ENCODE measurements at regions not wholly inside any gene's neighbourhood (a gene's known extent, or its start where the extent isn't known, plus 50 kb on each side); places are given as distances from the start of the nearest gene placed in this dataset.

DNA sequence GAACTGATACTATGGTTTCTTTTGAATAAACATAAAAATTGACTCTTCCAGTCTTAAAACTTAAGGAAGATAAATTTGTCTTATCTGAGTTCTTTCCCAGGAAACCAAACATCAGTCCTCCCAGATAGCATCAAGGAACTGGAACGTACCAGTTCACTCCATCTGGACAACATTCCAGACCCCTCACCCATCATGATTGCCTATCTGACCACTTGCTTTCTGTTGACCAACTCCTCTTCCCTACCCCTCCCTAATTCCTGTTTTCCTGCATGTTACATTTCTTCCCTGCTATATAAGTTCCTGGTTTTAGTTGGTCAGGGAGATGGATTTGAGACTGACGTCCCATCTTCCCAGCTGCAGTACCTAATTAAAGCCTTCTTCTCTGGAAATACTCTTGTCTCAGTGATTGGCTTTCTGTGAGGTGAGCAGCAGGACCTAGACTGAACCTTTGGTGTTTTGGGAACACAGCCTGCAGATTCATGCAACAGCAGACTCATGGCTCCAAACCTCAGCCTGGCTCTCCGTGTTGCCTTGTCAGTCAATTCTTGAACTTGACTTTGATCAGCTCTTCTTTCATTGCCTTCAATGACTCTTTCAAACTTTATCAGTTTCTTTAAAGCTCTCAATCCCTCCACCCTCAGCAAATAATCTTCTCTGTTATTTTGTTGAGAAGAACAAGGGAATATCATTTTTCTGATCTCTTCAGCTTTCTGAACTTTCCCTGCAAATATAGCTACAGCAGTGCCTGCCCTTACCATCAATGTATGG, 123.6 kb downstream of the RPL22L1 start:
- Histone ChIP-seq H2AFZ (ENCODE audit: low read depth, low read length, severe bottlenecking) (no peak overlapping the region), H3K4me2 (ENCODE audit: low read depth, low read length, poor library complexity, severe bottlenecking) (no peak overlapping the region), H3F3A (ENCODE audit: insufficient read depth) (no peaks in the 10 kb centered on the region), H3K4me3 (ENCODE audit: insufficient read depth, low read length, poor library complexity, severe bottlenecking) (no peak overlapping the region), H3K9me2 (replicated peaks; ENCODE audit: insufficient read depth, low read length) (no peaks in the 10 kb centered on the region), H3K79me2 (ENCODE audit: insufficient read depth, low read length) (no peaks in the 10 kb centered on the region), H3K9me3 (ENCODE audit: insufficient read depth, low read length) (no peaks in the 10 kb centered on the region), H3K9ac (ENCODE audit: low read length) (no peak overlapping the region), H3K27ac (ENCODE audit: low read depth, low read length) (no peak overlapping the region), H3K36me3 (ENCODE audit: low read length) (no peaks in the 10 kb centered on the region), H4K20me1 (ENCODE audit: low read depth, low read length) (no peaks in the 10 kb centered on the region), H3K27me3 (ENCODE audit: low read length) (no peaks in the 10 kb centered on the region)
- no peak for TF ChIP-seq EZH2phosphoT487 (conservative IDR thresholded peaks at IDR 0.05; ENCODE audit: low read length)
- TF ChIP-seq, protein P1, sequence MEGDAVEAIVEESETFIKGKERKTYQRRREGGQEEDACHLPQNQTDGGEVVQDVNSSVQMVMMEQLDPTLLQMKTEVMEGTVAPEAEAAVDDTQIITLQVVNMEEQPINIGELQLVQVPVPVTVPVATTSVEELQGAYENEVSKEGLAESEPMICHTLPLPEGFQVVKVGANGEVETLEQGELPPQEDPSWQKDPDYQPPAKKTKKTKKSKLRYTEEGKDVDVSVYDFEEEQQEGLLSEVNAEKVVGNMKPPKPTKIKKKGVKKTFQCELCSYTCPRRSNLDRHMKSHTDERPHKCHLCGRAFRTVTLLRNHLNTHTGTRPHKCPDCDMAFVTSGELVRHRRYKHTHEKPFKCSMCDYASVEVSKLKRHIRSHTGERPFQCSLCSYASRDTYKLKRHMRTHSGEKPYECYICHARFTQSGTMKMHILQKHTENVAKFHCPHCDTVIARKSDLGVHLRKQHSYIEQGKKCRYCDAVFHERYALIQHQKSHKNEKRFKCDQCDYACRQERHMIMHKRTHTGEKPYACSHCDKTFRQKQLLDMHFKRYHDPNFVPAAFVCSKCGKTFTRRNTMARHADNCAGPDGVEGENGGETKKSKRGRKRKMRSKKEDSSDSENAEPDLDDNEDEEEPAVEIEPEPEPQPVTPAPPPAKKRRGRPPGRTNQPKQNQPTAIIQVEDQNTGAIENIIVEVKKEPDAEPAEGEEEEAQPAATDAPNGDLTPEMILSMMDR (IDR thresholded peaks at IDR 0.05; ENCODE audit: insufficient read depth, low read length, poor library complexity, severe bottlenecking): no peak

DNA sequence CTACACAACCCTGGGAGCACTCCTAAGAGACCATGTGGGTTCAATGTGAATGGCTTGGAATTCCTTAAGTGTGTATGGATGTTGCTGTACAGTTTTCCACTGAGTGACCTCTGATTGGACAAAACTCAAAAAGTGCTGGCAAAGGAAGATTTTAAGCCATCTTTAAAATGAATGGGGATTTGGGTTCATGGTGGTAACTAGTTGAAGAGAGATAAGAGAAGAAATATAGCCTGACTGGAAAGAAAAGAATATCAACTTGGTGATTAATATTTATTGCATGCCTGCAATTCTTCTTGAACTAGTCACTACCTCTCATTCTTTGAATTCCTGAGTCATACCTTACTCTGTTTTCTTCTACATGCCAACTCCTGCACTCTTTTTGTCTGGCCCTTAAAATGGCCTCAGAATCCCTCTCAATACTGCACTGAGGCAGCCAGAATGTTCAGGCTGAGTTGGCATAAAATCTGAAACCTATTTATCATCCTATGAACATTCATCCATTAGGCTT, 124.7 kb downstream of the RPL22L1 start:
- Histone ChIP-seq H3F3A (ENCODE audit: insufficient read depth) (no peaks in the 10 kb centered on the region), H3K9me2 (replicated peaks; ENCODE audit: insufficient read depth, low read length) (no peaks in the 10 kb centered on the region), H3K36me3 (ENCODE audit: low read length) (no peaks in the 10 kb centered on the region), H3K4me2 (ENCODE audit: low read depth, low read length, poor library complexity, severe bottlenecking) (no peak overlapping the region), H2AFZ (ENCODE audit: low read depth, low read length, severe bottlenecking) (no peak overlapping the region), H3K9me3 (ENCODE audit: insufficient read depth, low read length) (no peaks in the 10 kb centered on the region), H3K27me3 (ENCODE audit: low read length) (no peaks in the 10 kb centered on the region), H4K20me1 (ENCODE audit: low read depth, low read length) (no peaks in the 10 kb centered on the region), H3K27ac (ENCODE audit: low read depth, low read length) (no peak overlapping the region), H3K4me3 (ENCODE audit: insufficient read depth, low read length, poor library complexity, severe bottlenecking) (no peak overlapping the region), H3K79me2 (ENCODE audit: insufficient read depth, low read length) (no peaks in the 10 kb centered on the region), H3K9ac (ENCODE audit: low read length) (no peak overlapping the region)
- TF ChIP-seq EZH2phosphoT487 (conservative IDR thresholded peaks at IDR 0.05; ENCODE audit: low read length): no peak
- TF ChIP-seq, protein P1 (IDR thresholded peaks at IDR 0.05; ENCODE audit: insufficient read depth, low read length, poor library complexity, severe bottlenecking): no peak

DNA sequence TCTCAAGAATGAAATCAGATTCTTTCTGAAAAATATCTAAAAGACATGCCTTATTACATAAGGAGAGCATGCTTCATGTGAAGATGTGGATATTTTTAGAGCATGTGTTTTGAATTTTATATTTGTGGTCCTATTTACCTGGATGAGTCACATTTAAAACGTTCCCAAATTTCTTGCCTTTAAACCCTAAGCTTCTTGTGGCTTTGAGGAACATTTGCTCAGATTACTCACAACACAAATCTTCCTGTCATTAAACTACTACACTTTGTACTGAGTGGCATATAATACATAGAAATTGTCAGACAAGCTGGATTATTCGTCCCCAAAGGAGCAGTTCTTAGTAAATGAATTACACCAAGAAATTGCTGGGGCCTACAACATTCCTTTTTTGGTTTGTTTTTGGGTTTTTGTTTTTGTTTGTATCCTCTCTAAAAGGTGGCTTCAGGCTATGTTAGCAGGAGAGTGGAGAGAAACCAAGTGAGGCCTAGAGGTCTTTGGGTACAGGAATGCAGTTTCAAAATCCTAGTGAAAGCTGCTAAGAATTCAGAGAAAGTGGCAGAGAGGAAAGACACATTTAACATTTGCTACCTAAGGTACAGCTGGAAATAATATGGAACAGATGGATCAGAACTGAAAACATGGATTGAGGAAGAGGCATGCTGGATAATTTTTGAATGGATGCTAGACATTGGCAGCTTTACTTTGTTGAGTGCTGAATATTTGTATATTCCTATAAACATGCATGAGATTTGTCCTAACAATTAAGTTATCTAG, 128.1 kb downstream of the RPL22L1 start:
- no peaks in the 10 kb centered on the region for H3K27me3 ChIP-seq (ENCODE audit: low read length)
- no peaks in the 10 kb centered on the region for H3K36me3 ChIP-seq (ENCODE audit: low read length)
- no peaks in the 10 kb centered on the region for H3F3A ChIP-seq (ENCODE audit: insufficient read depth)
- no peak overlapping the region for H3K4me3 ChIP-seq (ENCODE audit: insufficient read depth, low read length, poor library complexity, severe bottlenecking)
- no peaks in the 10 kb centered on the region for H3K9me3 ChIP-seq (ENCODE audit: insufficient read depth, low read length)
- no peak overlapping the region for H2AFZ ChIP-seq (ENCODE audit: low read depth, low read length, severe bottlenecking)
- H4K20me1 ChIP-seq (ENCODE audit: low read depth, low read length): no peaks in the 10 kb centered on the region
- no peak overlapping the region for H3K27ac ChIP-seq (ENCODE audit: low read depth, low read length)
- H3K4me2 ChIP-seq (ENCODE audit: low read depth, low read length, poor library complexity, severe bottlenecking): no peak overlapping the region
- H3K9ac ChIP-seq (ENCODE audit: low read length): no peak overlapping the region
- no peak for TF ChIP-seq EZH2phosphoT487 (conservative IDR thresholded peaks at IDR 0.05; ENCODE audit: low read length)
- TF ChIP-seq, protein P1 (IDR thresholded peaks at IDR 0.05; ENCODE audit: insufficient read depth, low read length, poor library complexity, severe bottlenecking): no peak
- H3K79me2 ChIP-seq (ENCODE audit: insufficient read depth, low read length): no peaks in the 10 kb centered on the region
- H3K9me2 ChIP-seq (replicated peaks; ENCODE audit: insufficient read depth, low read length): no peaks in the 10 kb centered on the region

Data from SU-DHL-6 (cell line).